Effector CD8-positive, alpha-beta T cell (primary cell): ENCODE measurements at regions not wholly inside any gene's neighbourhood (a gene's known extent, or its start where the extent isn't known, plus 50 kb on each side); places are given as distances from the start of the nearest gene placed in this dataset.

Experiments used
- DNase-seq: peaks from one replicate; lab custom pipeline; 2025; lab: John Stamatoyannopoulos, UW

DNA sequence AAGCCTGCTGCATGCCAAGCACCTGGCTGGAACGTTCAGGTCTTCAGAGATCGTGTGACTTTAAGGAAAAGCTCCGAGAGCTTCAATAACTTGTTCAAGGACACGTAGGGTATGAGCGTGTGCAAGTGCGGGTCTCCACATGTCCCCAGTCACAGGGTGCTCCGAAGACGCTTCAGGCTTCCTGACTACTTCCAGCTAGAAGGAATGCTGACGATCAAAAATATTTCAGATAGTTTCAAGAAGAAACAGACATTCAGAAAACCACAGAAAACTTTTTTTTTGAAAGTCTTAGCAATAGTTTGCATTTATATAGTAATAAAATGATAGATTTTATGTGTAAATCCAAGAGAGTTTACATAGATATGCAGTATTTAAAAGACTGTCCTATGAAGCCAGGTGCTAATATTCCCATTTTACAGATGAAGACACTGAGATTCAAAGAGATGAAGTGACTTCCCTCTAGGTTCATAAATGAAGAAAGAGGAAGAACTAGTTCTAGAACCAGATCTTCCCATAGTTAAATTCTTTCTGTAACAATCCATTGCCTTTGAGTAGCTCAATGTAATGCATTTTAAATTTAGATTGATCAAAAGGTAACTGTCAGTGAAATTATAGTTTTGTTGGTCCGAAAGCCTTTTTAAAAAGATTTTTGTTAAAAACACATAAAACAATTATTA lies 247.6 kb downstream of the MYLK4 start:
- DNase-seq, result no peak

- DNase-seq, result no peak
Observed at GRCh38 chr6:2502096-2502997, 248.4 kb downstream of the MYLK4 start.

DNA sequence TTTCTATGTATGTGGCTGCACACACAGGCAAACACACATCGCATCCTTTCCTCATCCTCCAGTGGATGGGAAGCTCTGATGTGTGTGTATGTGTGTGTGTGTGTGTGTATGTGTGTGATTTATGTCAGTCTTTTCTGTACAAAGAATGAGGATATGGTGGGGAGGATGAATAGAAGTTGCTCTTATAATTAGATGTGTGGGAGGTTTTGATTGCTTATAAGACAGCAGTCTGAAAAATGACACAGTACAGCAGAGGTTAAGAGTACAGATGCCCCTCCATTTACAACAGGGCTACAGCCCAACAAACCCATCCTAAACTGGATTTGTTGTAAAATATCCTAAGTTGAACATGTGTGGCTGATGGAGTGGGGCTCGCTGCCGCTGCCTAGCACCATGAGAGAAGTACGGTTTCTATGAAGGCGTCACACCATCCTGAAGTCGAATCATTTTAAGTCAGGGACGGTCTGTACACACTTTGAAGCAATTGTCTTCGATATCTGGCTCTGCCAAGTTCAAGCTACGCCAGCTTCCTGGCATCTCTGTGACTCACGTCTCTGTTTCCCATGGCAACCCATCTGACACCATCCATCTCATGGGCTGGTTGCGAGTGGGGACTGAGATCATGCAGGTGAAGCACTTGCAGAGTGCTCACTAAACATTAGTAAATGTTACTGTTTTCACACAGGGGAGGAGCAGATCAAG lies 252.6 kb downstream of the MYLK4 start:
- DNase-seq, result no peak

DNA sequence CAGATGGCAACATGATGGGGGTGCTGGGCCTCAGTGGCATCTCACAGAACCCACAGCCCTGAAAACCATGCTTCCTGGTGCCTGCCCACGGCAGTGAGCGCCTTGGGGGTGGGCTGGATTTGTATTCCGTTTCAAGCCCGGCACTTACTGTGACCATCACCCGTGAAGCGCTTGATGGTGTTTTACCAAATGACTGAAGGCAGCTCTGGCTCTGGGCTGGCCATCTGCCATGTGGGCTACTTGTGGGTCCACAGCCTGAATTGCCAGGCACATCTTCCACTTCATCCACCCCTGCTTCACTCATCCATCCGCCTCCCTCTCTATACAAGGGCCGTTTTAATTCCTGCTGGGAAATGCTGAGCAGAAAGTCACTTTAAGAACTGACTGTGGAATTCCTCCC lies 250.9 kb upstream of the GMDS start:
- no peak for DNase-seq

DNA sequence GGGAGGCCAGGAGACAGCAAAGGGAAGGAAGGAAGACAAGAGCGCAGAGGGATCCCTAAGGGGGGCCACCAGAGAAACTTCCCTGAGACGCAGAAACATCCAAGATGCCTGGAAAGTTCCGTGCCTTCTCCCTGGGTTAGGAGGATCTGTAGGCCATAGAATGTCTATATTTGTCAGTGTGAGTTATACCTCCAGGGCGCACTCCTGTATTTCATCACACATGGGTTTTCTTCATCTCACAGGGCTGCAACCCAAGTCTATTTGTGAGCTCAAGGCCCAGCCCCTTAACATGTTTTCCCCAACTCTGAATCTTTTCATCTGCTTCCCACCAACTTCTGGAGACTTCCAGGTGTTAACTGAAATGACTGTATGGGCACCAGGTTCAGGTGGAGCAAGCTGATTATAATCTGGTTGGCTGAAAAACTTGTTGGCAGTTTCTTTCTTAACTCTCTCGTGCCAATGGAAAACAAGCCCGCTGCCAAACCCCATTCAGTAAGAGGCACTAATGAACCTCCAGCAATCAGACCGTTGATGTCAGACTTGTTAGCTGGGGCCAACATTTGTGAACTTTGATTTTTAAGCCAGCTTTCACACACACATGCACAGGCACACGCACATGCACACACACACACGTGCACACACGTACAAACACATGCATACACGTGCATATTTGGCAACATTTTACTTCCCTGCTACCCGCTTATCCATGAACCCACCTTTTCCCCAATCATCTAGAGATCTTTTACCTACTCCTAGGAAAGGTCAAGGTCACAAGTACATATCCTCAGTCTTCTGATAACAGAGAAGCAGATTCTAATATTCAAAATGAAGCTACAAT lies 247.5 kb upstream of the GMDS start:
- no peak for DNase-seq

- DNase-seq, result no peak
Observed at GRCh38 chr6:2491137-2491536, 245.7 kb upstream of the GMDS start.

DNA sequence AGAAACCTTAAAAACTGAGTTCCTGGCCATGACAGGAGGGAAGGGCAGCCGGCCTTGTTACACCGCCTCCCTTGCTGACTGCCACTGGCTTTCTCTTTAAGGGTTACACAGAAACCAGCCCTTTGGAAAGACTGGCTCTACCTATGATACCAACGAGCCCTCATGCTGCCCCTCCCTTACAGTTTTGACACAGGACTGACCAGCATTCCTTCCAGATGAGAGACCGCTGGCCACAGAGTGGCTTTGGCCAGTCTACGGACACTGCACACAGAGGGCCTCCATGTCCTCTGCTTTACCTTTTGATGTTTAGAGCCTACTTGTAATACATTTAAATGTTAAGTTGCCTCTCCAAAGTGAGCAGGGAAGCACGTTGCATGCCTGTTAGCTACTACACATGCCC lies 243.2 kb upstream of the GMDS start:
- no peak for DNase-seq

- no peak for DNase-seq
Observed at GRCh38 chr6:2485116-2485515, 239.7 kb upstream of the GMDS start.

- DNase-seq, result no peak
Observed at GRCh38 chr6:2482773-2483172, 237.4 kb upstream of the GMDS start.

- DNase-seq, result no peak
Observed at GRCh38 chr6:2481307-2481706, 235.9 kb upstream of the GMDS start.

GRCh38 chr6:2480267-2480966 lies 235.0 kb upstream of the GMDS start:
- no peak for DNase-seq

- no peak for DNase-seq
Observed at GRCh38 chr6:2478200-2478599, 232.8 kb upstream of the GMDS start.

DNA sequence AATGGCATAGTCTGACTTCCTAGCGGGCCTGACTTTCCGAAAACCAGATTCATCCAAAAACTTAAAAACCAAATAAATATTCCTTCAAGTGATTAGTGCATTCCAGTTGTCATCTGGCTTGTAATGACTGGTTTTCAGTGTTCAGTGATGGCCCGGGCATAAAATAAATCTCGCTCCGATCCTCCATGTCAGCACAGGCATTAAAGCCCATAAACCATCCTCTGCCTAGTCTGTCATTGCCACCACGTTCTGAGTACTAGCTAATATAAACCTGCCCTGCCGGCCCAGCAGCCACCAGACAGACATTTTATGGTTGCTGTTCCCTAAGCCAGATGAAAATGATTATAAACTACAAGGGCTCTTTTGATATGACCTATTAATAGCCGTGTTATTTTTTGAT lies 232.3 kb upstream of the GMDS start:
- no peak for DNase-seq

DNA sequence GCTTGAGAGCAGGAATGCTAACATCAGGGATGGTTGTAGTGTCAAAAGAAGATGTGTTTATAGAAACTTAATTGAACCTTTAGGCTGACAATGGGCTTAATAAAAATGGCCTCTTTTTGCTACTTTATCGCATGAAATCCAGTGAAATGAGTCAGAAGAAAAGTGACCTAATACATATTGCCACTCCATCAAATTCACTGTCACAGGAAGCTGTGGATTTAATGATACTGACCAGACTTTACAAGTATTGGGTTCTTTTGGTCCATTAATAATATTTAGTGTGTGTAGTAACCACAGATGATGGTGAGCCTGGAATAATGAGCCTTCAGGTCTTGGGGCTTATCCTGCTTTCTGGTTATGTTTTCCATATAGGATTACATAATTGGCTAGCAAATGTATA lies 231.8 kb upstream of the GMDS start:
- no peak for DNase-seq

GRCh38 chr6:2476376-2476775 lies 231.0 kb upstream of the GMDS start:
- no peak for DNase-seq

- DNase-seq, result no peak
Observed at GRCh38 chr6:2471472-2471871, 226.1 kb upstream of the GMDS start.

DNA sequence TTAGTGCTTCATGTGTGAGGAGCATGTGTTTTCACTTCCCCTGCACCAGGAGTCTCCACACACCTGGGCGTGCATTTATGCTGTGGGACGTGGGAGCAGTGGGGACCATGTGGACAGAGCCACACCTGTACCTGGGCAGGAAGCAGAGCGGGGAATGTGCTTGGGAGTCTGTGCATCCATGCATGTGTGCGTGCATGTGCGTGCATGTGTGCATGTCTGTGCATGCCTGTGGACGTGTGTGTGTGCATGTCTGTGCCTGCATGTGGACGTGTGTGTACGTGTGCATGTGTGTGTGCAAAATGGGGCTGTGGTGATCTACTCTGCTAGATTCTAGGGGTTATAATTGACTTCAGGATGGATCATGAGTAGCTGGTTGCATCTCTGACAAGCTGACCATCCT lies 224.0 kb upstream of the GMDS start:
- no peak for DNase-seq

GRCh38 chr6:2468601-2468955 lies 223.2 kb upstream of the GMDS start:
- DNase-seq, result no peak

DNA sequence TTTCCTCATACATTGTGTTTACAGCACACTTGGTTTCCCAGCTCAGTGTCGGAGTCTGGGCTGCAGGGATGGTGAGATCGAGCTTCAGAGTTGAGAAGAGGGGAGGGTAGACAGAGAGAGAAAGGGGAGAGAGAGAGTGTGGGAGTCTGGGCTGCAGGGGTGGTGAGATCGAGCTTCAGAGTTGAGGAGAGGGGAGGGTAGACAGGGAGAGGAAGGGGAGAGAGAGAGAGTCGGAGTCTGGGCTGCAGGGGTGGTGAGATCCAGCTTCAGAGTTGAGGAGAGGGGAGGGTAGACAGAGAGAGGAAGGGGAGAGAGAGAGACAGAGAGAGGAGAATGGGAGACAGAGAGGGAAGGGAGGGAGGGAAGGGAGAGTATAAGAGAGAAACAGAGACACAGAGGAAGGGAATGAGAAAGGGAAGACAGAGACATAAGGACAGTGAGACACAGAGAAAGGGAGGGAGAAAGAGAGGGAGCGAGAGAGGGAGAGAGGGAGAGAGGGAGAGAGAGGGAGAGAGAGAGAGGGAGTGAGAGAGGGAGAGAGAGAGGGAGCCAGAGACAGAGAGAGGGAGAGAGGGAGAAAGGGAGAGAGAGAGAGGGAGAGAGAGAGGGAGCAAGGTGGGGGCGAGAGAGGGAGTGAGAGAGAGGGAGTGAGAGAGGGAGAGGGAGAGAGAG lies 222.7 kb upstream of the GMDS start:
- DNase-seq, result no peak

DNA sequence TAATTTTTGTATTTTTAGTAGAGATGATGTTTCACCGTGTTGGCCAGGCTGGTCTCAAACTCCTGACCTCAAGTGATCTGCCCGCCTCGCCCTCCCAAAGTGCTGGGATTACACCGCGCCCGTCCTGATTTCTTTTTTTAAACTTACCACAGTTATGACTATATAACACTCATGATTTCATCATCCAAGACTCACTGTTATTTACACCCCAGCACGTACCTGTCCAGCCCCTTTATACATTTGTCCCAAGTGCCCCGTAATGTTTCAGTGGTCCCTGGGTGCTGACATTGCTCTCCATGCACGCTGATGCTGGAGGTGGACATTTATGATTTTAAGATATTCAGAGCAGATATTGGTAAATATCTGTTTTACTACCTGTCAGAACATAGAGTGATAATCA lies 219.9 kb upstream of the GMDS start:
- DNase-seq, result no peak

DNA sequence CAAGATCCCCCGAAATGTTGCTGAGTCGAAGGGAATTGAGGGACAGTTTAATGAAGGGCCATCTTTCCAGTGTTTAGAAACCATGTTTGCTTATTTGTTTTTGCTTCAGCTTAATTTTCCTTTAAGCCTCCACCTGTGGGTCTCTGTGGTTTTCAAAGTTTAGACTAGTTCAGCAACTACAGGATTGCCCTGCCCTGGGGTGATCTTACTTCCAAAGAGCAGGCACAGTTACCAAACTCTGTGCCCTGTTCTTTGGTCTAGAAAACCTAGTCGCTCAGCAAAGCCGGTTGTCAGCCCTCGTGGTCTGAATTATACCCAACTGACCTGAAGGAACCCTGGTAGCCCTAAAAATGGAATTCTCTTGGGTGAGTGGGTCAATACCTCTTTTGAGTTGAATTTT lies 219.2 kb upstream of the GMDS start:
- DNase-seq, result no peak
